ENCODE measurements at regions not wholly inside any gene's neighbourhood (a gene's known extent, or its start where the extent isn't known, plus 50 kb on each side); places are given as distances from the start of the nearest gene placed in this dataset.

GRCh38 chr1:80876035-80876434 lies 924.7 kb upstream of the ADGRL2 start:
- TF ChIP-seq, protein P1, sequence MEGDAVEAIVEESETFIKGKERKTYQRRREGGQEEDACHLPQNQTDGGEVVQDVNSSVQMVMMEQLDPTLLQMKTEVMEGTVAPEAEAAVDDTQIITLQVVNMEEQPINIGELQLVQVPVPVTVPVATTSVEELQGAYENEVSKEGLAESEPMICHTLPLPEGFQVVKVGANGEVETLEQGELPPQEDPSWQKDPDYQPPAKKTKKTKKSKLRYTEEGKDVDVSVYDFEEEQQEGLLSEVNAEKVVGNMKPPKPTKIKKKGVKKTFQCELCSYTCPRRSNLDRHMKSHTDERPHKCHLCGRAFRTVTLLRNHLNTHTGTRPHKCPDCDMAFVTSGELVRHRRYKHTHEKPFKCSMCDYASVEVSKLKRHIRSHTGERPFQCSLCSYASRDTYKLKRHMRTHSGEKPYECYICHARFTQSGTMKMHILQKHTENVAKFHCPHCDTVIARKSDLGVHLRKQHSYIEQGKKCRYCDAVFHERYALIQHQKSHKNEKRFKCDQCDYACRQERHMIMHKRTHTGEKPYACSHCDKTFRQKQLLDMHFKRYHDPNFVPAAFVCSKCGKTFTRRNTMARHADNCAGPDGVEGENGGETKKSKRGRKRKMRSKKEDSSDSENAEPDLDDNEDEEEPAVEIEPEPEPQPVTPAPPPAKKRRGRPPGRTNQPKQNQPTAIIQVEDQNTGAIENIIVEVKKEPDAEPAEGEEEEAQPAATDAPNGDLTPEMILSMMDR (IDR thresholded peaks at IDR 0.05) = no peak
- TF ChIP-seq POLR2A (IDR thresholded peaks at IDR 0.05) = no peak
